ENCODE measurements at regions not wholly inside any gene's neighbourhood (a gene's known extent, or its start where the extent isn't known, plus 50 kb on each side); places are given as distances from the start of the nearest gene placed in this dataset.
A peak's percentile ranks its signal among the peaks of the same experiment; 100 is the strongest.

- Histone ChIP-seq H3K4me1 (ENCODE audit: control insufficient read depth in 4 of 4, insufficient read depth in 4 of 4, low read length in 3 of 4) (peaks cover 0 to 7% (median 2%) of the 10 kb centered on the region in 4 donors), H3K9ac (ENCODE audit: low read depth in 1 of 2, low read length in 2 of 2) (no peak overlapping the region), H3K27me3 (ENCODE audit: control insufficient read depth in 4 of 4, insufficient read depth in 4 of 4, low read length in 3 of 4) (no peaks in the 10 kb centered on the region), H3K27ac (ENCODE audit: low read depth in 1 of 2, low read length in 2 of 2) (peak overlapping the region in 1 of 2 donors; percentile 30), H3K36me3 (ENCODE audit: control insufficient read depth in 4 of 4, insufficient read depth in 3 of 4, low read depth in 1 of 4, low read length in 3 of 4) (no peaks in the 10 kb centered on the region), H3K4me3 (ENCODE audit: low read depth in 1 of 3, low read length in 3 of 3) (no peak overlapping the region), H3K9me3 (ENCODE audit: control insufficient read depth in 4 of 4, low read length in 3 of 4) (no peaks in the 10 kb centered on the region)
- WGBS = 64% methylated on average over 14 of the region's 14 CpGs
- TF ChIP-seq HNF4G (IDR thresholded peaks at IDR 0.05) (no peak), RXRA (IDR thresholded peaks at IDR 0.05) (peak in 1 of 2 donors; percentile 9), JUND (IDR thresholded peaks at IDR 0.05) (no peak), TAF1 (conservative IDR thresholded peaks at IDR 0.05) (no peak), ZBTB33 (IDR thresholded peaks at IDR 0.05) (no peak)
- TF ChIP-seq, protein P1, sequence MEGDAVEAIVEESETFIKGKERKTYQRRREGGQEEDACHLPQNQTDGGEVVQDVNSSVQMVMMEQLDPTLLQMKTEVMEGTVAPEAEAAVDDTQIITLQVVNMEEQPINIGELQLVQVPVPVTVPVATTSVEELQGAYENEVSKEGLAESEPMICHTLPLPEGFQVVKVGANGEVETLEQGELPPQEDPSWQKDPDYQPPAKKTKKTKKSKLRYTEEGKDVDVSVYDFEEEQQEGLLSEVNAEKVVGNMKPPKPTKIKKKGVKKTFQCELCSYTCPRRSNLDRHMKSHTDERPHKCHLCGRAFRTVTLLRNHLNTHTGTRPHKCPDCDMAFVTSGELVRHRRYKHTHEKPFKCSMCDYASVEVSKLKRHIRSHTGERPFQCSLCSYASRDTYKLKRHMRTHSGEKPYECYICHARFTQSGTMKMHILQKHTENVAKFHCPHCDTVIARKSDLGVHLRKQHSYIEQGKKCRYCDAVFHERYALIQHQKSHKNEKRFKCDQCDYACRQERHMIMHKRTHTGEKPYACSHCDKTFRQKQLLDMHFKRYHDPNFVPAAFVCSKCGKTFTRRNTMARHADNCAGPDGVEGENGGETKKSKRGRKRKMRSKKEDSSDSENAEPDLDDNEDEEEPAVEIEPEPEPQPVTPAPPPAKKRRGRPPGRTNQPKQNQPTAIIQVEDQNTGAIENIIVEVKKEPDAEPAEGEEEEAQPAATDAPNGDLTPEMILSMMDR (IDR thresholded peaks at IDR 0.05; ENCODE audit: low read depth, low read length, missing input control) = no peak
- TF ChIP-seq, protein P2, sequence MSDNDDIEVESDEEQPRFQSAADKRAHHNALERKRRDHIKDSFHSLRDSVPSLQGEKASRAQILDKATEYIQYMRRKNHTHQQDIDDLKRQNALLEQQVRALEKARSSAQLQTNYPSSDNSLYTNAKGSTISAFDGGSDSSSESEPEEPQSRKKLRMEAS (IDR thresholded peaks at IDR 0.05) = no peak
- TF ChIP-seq, protein P3, sequence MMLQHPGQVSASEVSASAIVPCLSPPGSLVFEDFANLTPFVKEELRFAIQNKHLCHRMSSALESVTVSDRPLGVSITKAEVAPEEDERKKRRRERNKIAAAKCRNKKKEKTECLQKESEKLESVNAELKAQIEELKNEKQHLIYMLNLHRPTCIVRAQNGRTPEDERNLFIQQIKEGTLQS (IDR thresholded peaks at IDR 0.05) = no peak
- no peak for DNase-seq (ENCODE audit: low spot score)
These were observed 60.7 kb upstream of the ATP5PO start for GRCh38 chr21:33976082-33977016.

DNA sequence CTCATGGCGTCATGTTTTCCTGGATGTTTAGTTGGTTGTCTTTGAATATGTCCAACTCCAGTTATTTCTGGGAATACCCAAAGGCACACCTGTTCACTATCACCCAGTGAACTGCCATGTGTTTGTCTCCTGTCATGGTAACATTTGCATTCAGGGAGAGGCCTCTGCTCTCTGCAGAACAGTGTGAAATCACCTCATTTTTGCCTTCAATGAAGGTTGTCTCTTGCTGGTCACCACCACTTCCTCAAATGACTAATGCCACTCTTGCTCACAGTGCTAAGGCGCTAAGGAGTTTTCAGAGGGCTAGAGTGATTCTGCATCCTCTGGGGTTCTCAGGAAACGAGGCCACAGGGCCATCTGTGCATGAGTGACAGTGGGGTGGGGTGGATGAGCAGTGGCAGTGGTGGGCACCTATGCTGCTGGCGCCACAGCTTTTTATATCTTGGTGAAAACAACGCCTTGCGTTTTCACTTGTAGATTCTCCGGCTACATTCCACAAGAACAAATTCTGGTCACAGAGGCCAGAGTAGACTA, 60.0 kb upstream of the ATP5PO start:
- Histone ChIP-seq H3K9ac (ENCODE audit: low read depth in 1 of 2, low read length in 2 of 2) (no peak overlapping the region), H3K4me1 (ENCODE audit: control insufficient read depth in 4 of 4, insufficient read depth in 4 of 4, low read length in 3 of 4) (peaks cover 0 to 4% (median 2%) of the 10 kb centered on the region in 4 donors), H3K36me3 (ENCODE audit: control insufficient read depth in 4 of 4, insufficient read depth in 3 of 4, low read depth in 1 of 4, low read length in 3 of 4) (no peaks in the 10 kb centered on the region), H3K4me3 (ENCODE audit: low read depth in 1 of 3, low read length in 3 of 3) (no peak overlapping the region), H3K27ac (ENCODE audit: low read depth in 1 of 2, low read length in 2 of 2) (no peak overlapping the region), H3K9me3 (ENCODE audit: control insufficient read depth in 4 of 4, low read length in 3 of 4) (no peaks in the 10 kb centered on the region), H3K27me3 (ENCODE audit: control insufficient read depth in 4 of 4, insufficient read depth in 4 of 4, low read length in 3 of 4) (no peaks in the 10 kb centered on the region)
- DNase-seq (ENCODE audit: low spot score) = no peak
- 70% methylated on average over 7 of the region's 7 CpGs for WGBS
- TF ChIP-seq RAD21 (IDR thresholded peaks at IDR 0.05) = no peak
- TF ChIP-seq GABPA (IDR thresholded peaks at IDR 0.05 in 1 of 2, conservative IDR thresholded peaks at IDR 0.05 in 1 of 2) = no peak
- TF ChIP-seq SP1 (IDR thresholded peaks at IDR 0.05) = no peak
- TF ChIP-seq, protein P3 (IDR thresholded peaks at IDR 0.05) = no peak
- TF ChIP-seq JUND (IDR thresholded peaks at IDR 0.05) = no peak
- no peak for TF ChIP-seq TAF1 (conservative IDR thresholded peaks at IDR 0.05)
- no peak for TF ChIP-seq RXRA (IDR thresholded peaks at IDR 0.05)
- TF ChIP-seq ZBTB33 (IDR thresholded peaks at IDR 0.05) = no peak
- TF ChIP-seq YY1 (IDR thresholded peaks at IDR 0.05) = no peak
- TF ChIP-seq, protein P2 (IDR thresholded peaks at IDR 0.05) = no peak
- TF ChIP-seq FOXA1 (IDR thresholded peaks at IDR 0.05) = no peak
- TF ChIP-seq HNF4A (conservative IDR thresholded peaks at IDR 0.05) = no peak

Data from liver (tissue), 8 donors.